ENCODE measurements at regions not wholly inside any gene's neighbourhood (a gene's known extent, or its start where the extent isn't known, plus 50 kb on each side); places are given as distances from the start of the nearest gene placed in this dataset.

DNA sequence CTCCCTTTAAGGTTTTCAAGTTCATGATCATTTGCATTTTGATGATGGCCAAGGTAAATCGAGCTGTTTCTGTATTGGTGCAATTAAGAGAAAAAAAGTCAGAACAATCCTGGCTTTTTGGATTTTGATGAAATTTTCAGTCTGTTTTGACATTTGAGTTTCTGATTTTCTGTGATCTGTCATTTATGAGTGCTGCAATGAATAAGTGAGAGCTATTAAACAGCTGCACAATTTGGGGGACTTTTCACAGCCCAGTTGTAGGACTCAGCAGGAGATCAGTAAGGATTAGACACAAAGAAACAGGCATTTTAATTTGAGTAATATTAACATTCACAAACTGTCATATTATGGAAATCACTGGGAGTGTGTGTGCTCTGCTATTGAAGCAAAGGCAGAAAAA, 452.9 kb upstream of the CXADR start:
- no peak overlapping the region for H3K4me3 ChIP-seq (ENCODE audit: low read depth, low read length, poor library complexity, severe bottlenecking)
- TF ChIP-seq EZH2 (IDR thresholded peaks at IDR 0.05; ENCODE audit: borderline replicate concordance, low read depth, low read length, poor library complexity, severe bottlenecking): no peak
- TF ChIP-seq, protein P1, sequence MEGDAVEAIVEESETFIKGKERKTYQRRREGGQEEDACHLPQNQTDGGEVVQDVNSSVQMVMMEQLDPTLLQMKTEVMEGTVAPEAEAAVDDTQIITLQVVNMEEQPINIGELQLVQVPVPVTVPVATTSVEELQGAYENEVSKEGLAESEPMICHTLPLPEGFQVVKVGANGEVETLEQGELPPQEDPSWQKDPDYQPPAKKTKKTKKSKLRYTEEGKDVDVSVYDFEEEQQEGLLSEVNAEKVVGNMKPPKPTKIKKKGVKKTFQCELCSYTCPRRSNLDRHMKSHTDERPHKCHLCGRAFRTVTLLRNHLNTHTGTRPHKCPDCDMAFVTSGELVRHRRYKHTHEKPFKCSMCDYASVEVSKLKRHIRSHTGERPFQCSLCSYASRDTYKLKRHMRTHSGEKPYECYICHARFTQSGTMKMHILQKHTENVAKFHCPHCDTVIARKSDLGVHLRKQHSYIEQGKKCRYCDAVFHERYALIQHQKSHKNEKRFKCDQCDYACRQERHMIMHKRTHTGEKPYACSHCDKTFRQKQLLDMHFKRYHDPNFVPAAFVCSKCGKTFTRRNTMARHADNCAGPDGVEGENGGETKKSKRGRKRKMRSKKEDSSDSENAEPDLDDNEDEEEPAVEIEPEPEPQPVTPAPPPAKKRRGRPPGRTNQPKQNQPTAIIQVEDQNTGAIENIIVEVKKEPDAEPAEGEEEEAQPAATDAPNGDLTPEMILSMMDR (conservative IDR thresholded peaks at IDR 0.05; ENCODE audit: low read depth, low read length): no peak
- peaks cover 6% of the 10 kb centered on the region for H3K4me1 ChIP-seq (ENCODE audit: insufficient read depth, low read length, poor library complexity, severe bottlenecking)
- no peak for DNase-seq (ENCODE audit: low spot score)
- peaks cover 10% of the 10 kb centered on the region for H3K9me3 ChIP-seq (ENCODE audit: low read depth, low read length, poor library complexity, severe bottlenecking)
- ChIA-PET CTCF (no interaction called here), POLR2A (ENCODE audit: low non-redundant PET) (no interaction called here)
- H3K36me3 ChIP-seq (ENCODE audit: insufficient read depth, low read length, poor library complexity, severe bottlenecking): no peaks in the 10 kb centered on the region
- H3K27ac ChIP-seq (ENCODE audit: low read depth, low read length, poor library complexity, severe bottlenecking): no peak overlapping the region
- no TSS peak for BruUV-seq (replicated peaks)
- intact Hi-C loops (cut with micrococcal nuclease; ENCODE audit: unreplicated experiment): no loop called here
- H3K27me3 ChIP-seq (replicated peaks; ENCODE audit: insufficient read depth, low read depth, low read length, poor library complexity): no peaks in the 10 kb centered on the region

DNA sequence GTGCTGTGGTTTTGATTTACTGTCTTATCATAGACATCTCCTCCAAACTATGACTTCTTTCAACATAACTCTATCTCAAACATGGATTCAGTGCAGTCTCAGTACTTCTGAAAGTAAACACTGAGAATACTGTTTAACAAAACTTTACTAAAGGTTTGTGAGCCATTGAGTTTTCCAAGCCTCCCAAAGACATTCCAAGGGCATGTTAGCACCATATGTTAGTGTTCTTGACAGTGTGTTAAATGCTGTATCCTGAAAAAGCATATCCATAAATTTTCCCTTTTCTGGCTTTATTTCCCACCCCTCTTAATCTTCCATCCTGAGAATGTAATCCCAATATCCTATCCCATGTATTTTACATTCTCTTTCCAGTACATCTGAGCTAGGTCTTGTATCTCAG, 446.8 kb upstream of the CXADR start:
- intact Hi-C loops (cut with micrococcal nuclease; ENCODE audit: unreplicated experiment): no loop called here
- Histone ChIP-seq H3K36me3 (ENCODE audit: insufficient read depth, low read length, poor library complexity, severe bottlenecking) (no peaks in the 10 kb centered on the region), H3K27ac (ENCODE audit: low read depth, low read length, poor library complexity, severe bottlenecking) (no peak overlapping the region), H3K27me3 (replicated peaks; ENCODE audit: insufficient read depth, low read depth, low read length, poor library complexity) (no peaks in the 10 kb centered on the region), H3K4me1 (ENCODE audit: insufficient read depth, low read length, poor library complexity, severe bottlenecking) (no peaks in the 10 kb centered on the region), H3K9me3 (ENCODE audit: low read depth, low read length, poor library complexity, severe bottlenecking) (peaks cover 9% of the 10 kb centered on the region), H3K4me3 (ENCODE audit: low read depth, low read length, poor library complexity, severe bottlenecking) (no peak overlapping the region)
- CTCF ChIA-PET: no interaction called here
- TF ChIP-seq EZH2 (IDR thresholded peaks at IDR 0.05; ENCODE audit: borderline replicate concordance, low read depth, low read length, poor library complexity, severe bottlenecking): no peak
- TF ChIP-seq, protein P1 (conservative IDR thresholded peaks at IDR 0.05; ENCODE audit: low read depth, low read length): no peak
- POLR2A ChIA-PET (ENCODE audit: low non-redundant PET): no interaction called here
- DNase-seq (ENCODE audit: low spot score): no peak
- BruUV-seq (replicated peaks): no TSS peak

DNA sequence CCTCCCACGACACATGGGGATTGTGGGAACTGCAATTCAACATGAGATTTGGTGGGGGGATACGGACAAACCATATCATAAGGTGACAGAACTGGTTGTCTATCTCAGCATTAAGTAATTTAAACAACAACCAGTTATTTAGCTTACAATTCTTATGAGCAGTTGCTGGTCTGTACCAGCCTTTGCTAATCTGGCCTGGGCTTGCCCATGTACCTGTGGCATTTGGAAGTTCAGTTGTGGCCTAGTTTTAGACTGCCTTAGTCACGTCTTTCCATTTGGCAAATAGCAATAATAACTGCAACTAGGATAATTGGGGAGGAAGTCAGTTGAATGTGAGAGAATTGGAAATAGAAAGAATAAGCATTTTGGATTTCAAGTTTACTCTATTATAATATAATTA, 441.8 kb upstream of the CXADR start:
- Histone ChIP-seq H3K27me3 (replicated peaks; ENCODE audit: insufficient read depth, low read depth, low read length, poor library complexity) (no peaks in the 10 kb centered on the region), H3K4me1 (ENCODE audit: insufficient read depth, low read length, poor library complexity, severe bottlenecking) (no peaks in the 10 kb centered on the region), H3K4me3 (ENCODE audit: low read depth, low read length, poor library complexity, severe bottlenecking) (no peak overlapping the region), H3K27ac (ENCODE audit: low read depth, low read length, poor library complexity, severe bottlenecking) (no peak overlapping the region), H3K9me3 (ENCODE audit: low read depth, low read length, poor library complexity, severe bottlenecking) (peaks cover 5% of the 10 kb centered on the region), H3K36me3 (ENCODE audit: insufficient read depth, low read length, poor library complexity, severe bottlenecking) (no peaks in the 10 kb centered on the region)
- no TSS peak for BruUV-seq (replicated peaks)
- CTCF ChIA-PET: no interaction called here
- no peak for DNase-seq (ENCODE audit: low spot score)
- POLR2A ChIA-PET (ENCODE audit: low non-redundant PET): no interaction called here
- intact Hi-C loops (cut with micrococcal nuclease; ENCODE audit: unreplicated experiment): no loop called here
- no peak for TF ChIP-seq EZH2 (IDR thresholded peaks at IDR 0.05; ENCODE audit: borderline replicate concordance, low read depth, low read length, poor library complexity, severe bottlenecking)
- TF ChIP-seq, protein P1 (conservative IDR thresholded peaks at IDR 0.05; ENCODE audit: low read depth, low read length): no peak

Measured in A673 (cell line).